ENCODE measurements at regions not wholly inside any gene's neighbourhood (a gene's known extent, or its start where the extent isn't known, plus 50 kb on each side); places are given as distances from the start of the nearest gene placed in this dataset.

GRCh38 chr4:19636451-19636850 lies 615.3 kb upstream of the SLIT2 start:
- POLR2A ChIA-PET, result no interaction called here
- no peak overlapping the region for H3K4me3 ChIP-seq (ENCODE audit: low read depth, low read length)
- CTCF ChIA-PET, result no interaction called here
- DNase-seq (ENCODE audit: low read depth, low spot score), result no peak
- TF ChIP-seq CTCF (IDR thresholded peaks at IDR 0.05; ENCODE audit: insufficient read depth, low read length, missing control alignments), result no peak

DNA sequence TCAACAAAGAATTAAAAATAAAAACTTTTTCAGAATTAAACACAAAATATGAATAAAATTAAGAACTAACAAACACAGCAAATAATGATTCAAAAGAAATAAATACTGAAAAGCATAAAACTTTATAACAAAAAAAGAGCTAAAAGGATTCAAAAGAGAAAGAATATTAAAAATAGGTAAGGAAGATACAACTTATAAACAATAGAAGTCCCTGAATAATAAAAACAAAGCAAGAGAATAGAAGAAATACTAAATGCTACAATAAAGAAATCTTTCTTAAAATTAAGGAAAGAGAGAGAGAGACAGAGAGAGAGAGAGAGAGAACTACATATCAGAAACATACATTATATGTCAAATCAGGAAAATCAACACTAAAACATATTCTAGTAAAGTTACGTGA lies 619.9 kb upstream of the SLIT2 start:
- CTCF ChIA-PET, result no interaction called here
- TF ChIP-seq CTCF (IDR thresholded peaks at IDR 0.05; ENCODE audit: insufficient read depth, low read length, missing control alignments), result no peak
- DNase-seq (ENCODE audit: low read depth, low spot score), result no peak
- no peak overlapping the region for H3K4me3 ChIP-seq (ENCODE audit: low read depth, low read length)
- POLR2A ChIA-PET, result no interaction called here

DNA sequence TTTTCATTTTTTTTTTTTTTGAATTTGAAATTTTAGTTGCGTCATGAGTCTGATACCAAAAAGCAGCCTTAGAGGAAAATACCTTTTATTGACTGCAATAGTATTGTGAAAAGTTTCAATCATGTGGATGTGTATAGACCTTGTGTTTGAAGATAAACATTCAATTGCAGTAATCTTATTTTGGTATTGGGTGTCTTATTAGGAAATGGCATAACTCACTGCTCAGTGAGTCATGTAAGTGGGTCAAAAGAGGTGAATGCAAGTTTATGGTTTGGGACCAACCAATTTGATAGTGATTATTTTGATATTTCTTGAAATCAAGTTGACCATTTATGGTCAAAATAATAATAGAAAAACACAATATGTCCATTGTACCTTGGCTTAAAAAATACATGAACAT lies 627.8 kb upstream of the SLIT2 start:
- no peak for TF ChIP-seq CTCF (IDR thresholded peaks at IDR 0.05; ENCODE audit: insufficient read depth, low read length, missing control alignments)
- POLR2A ChIA-PET, result no interaction called here
- no peak overlapping the region for H3K4me3 ChIP-seq (ENCODE audit: low read depth, low read length)
- DNase-seq (ENCODE audit: low read depth, low spot score), result no peak
- CTCF ChIA-PET, result no interaction called here

- CTCF ChIA-PET, result no interaction called here
- no peak for DNase-seq (ENCODE audit: low read depth, low spot score)
- H3K4me3 ChIP-seq (ENCODE audit: low read depth, low read length), result no peak overlapping the region
- POLR2A ChIA-PET, result no interaction called here
- TF ChIP-seq CTCF (IDR thresholded peaks at IDR 0.05; ENCODE audit: insufficient read depth, low read length, missing control alignments), result no peak
Measured at GRCh38 chr4:19615086-19615689, 636.5 kb upstream of the SLIT2 start.

- no peak for TF ChIP-seq CTCF (IDR thresholded peaks at IDR 0.05; ENCODE audit: insufficient read depth, low read length, missing control alignments)
- ChIA-PET CTCF (no interaction called here), POLR2A (no interaction called here)
- no peak overlapping the region for H3K4me3 ChIP-seq (ENCODE audit: low read depth, low read length)
- DNase-seq (ENCODE audit: low read depth, low spot score), result no peak
Measured at GRCh38 chr4:19614171-19614570, 637.5 kb upstream of the SLIT2 start.

DNA sequence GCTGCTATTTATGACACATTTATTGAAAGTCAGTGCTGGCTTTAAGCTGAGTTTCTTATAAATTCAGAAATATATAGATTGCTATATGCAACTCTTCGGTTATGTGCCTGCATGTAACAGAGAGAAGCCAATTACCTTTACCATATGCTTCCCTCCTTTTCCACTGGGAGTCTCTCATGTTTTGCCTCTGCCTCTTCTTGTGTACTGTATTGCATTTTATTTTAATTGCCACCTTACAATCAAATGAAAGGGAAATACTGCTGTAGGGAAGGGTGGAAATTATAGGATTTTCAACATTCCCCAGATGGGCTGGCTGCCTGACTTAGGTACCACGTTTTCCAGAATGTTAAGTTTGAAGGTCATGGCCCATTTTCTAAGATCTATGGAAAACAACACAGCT lies 655.4 kb upstream of the SLIT2 start:
- ChIA-PET CTCF (no interaction called here), POLR2A (no interaction called here)
- no peak for TF ChIP-seq CTCF (IDR thresholded peaks at IDR 0.05; ENCODE audit: insufficient read depth, low read length, missing control alignments)
- DNase-seq (ENCODE audit: low read depth, low spot score), result no peak
- no peak overlapping the region for H3K4me3 ChIP-seq (ENCODE audit: low read depth, low read length)

Measured in AG04449 (cell line).